ENCODE measurements at regions not wholly inside any gene's neighbourhood (a gene's known extent, or its start where the extent isn't known, plus 50 kb on each side); places are given as distances from the start of the nearest gene placed in this dataset.

DNA sequence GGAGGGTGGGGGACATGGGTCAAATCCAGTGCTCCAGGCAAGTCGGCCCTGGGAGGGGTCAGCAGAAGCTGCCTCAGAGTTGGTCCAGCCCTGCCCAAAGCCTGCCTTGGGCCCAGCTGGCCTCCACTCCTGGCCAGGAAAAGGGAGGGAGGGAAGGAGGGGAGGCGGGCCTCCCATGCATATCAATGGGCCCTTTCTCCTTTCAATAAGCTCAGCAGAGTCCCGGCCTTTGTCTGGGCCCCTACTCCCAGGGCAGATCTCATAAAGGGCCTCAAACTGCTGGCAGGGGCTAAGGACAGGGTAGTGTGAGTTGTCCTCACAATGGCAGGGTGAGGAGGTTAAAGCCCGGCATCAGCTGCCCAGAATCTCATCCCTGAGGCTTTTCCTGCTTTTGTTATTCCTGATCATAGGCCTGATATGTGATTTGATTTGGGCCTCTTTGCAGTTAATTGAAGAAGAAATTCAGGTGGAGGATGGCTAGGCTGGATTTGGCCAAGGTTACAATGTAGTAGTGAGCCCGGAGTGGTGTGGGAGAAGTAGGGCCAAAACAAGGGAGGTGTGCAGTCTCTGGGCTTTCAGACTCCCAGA, 121.1 kb upstream of the ATP6AP2 start:
- ChIA-PET POLR2A (no interaction called here), CTCF (no interaction called here), RAD21 (ENCODE audit: unreplicated experiment) (no interaction called here), SMC1A (ENCODE audit: uncharacterized antibody, unreplicated experiment) (no interaction called here)
- H4K20me1 ChIP-seq (ENCODE audit: control insufficient read depth, insufficient read depth) = no peaks in the 10 kb centered on the region
- no peak for ATAC-seq
- H3K9ac ChIP-seq (ENCODE audit: control insufficient read depth, insufficient read depth, low read length) = no peak overlapping the region
- intact Hi-C loops (cut with micrococcal nuclease; ENCODE audit: unreplicated experiment) (loop anchor here (10.0 kb wide), 2 partner anchors 645 to 725 kb away; no protein-coding TSS in a partner anchor), in situ Hi-C loops (cut with MboI) (no loop called here)
- WGBS (ENCODE audit: insufficient coverage, insufficient replicate concordance, low lambda C conversion rate, missing lambda C conversion rate) = 46% methylated on average over 5 of the region's 5 CpGs
- no peak overlapping the region for H2AFZ ChIP-seq (ENCODE audit: control insufficient read depth, low read depth, low read length)
- no peak overlapping the region for H3K4me3 ChIP-seq
- H3K36me3 ChIP-seq (ENCODE audit: control insufficient read depth in 2 of 2, insufficient read depth in 2 of 2, low read length in 1 of 2) = no peaks in the 10 kb centered on the region
- no peak for DNase-seq (ENCODE audit: low read depth, low spot score)
- no peak overlapping the region for H3K4me2 ChIP-seq (ENCODE audit: control insufficient read depth, insufficient read depth)
- H3K4me1 ChIP-seq (ENCODE audit: control insufficient read depth, insufficient read depth, low read length) = no peaks in the 10 kb centered on the region
- H3K79me2 ChIP-seq (ENCODE audit: control insufficient read depth, insufficient read depth, low read length) = no peaks in the 10 kb centered on the region
- TF ChIP-seq, protein P1, sequence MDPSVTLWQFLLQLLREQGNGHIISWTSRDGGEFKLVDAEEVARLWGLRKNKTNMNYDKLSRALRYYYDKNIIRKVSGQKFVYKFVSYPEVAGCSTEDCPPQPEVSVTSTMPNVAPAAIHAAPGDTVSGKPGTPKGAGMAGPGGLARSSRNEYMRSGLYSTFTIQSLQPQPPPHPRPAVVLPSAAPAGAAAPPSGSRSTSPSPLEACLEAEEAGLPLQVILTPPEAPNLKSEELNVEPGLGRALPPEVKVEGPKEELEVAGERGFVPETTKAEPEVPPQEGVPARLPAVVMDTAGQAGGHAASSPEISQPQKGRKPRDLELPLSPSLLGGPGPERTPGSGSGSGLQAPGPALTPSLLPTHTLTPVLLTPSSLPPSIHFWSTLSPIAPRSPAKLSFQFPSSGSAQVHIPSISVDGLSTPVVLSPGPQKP (IDR thresholded peaks at IDR 0.05; ENCODE audit: low read depth, low read length) = no peak
- TF ChIP-seq, protein P2, sequence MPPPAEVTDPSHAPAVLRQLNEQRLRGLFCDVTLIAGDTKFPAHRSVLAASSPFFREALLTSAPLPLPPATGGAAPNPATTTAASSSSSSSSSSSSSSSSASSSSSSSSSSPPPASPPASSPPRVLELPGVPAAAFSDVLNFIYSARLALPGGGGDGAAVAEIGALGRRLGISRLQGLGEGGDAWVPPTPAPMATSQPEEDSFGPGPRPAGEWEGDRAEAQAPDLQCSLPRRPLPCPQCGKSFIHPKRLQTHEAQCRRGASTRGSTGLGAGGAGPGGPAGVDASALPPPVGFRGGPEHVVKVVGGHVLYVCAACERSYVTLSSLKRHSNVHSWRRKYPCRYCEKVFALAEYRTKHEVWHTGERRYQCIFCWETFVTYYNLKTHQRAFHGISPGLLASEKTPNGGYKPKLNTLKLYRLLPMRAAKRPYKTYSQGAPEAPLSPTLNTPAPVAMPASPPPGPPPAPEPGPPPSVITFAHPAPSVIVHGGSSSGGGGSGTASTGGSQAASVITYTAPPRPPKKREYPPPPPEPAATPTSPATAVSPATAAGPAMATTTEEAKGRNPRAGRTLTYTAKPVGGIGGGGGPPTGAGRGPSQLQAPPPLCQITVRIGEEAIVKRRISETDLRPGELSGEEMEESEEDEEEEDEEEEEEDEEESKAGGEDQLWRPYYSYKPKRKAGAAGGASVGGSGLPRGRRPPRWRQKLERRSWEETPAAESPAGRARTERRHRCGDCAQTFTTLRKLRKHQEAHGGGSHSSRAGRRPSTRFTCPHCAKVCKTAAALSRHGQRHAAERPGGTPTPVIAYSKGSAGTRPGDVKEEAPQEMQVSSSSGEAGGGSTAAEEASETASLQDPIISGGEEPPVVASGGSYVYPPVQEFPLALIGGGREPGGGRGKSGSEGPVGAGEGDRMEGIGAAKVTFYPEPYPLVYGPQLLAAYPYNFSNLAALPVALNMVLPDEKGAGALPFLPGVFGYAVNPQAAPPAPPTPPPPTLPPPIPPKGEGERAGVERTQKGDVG (CRISPR knock-in tag; IDR thresholded peaks at IDR 0.05) = no peak
- TF ChIP-seq CBX3 (IDR thresholded peaks at IDR 0.05; ENCODE audit: borderline replicate concordance, low read depth) = no peak
- TF ChIP-seq SREBF2 (IDR thresholded peaks at IDR 0.05; ENCODE audit: low read length) = no peak
- no peak for FAIRE-seq
- BruUV-seq (replicated peaks) = no TSS peak
- peaks cover 0 to 3% of the 10 kb centered on the region in 2 experiments; a peak in 2 of 4 replicates for H3K27me3 ChIP-seq (replicated peaks in 1 of 2; ENCODE audit: control insufficient read depth in 2 of 2, insufficient read depth in 2 of 2, low read length in 1 of 2)
- no peaks in the 10 kb centered on the region; the same call in 2 of the 3 replicates for H3K9me3 ChIP-seq (replicated peaks; ENCODE audit: control insufficient read depth, insufficient read depth, low read length)
- H3K27ac ChIP-seq (ENCODE audit: control insufficient read depth, insufficient read depth) = no peak overlapping the region
